HEK293 (cell line): ENCODE measurements at regions not wholly inside any gene's neighbourhood (a gene's known extent, or its start where the extent isn't known, plus 50 kb on each side); places are given as distances from the start of the nearest gene placed in this dataset.

ENCODE experiments used
- CTCF ChIA-PET: fragments of 350-600 bp; formaldehyde crosslinking; extraction: SDS; loops from one replicate; lab custom pipeline; 2021; ENCODE audit warnings: antibody characterized with exemption; lab: Yijun Ruan, JAX
- POLR2A ChIA-PET: fragments of 300-600 bp; formaldehyde crosslinking; extraction: SDS; loops from one replicate; lab custom pipeline; 2020; ENCODE audit warnings: antibody characterized with exemption, inconsistent platforms; lab: Yijun Ruan, JAX
- H3K27ac ChIP-seq: fragments of 200-500 bp; sonication (Bioruptor generic); 2 replicates; pipeline ENCODE4 v1.5.1; 2014; ENCODE audit warnings: low read depth, low read length, control low read depth, inconsistent platforms; ENCODE audit errors: extremely low read depth
- H3K36me3 ChIP-seq, 2 experiments: fragments of 200-500 bp in 1 of 2; sonication (Bioruptor generic) in 1 of 2; 1 replicate in 1 of 2; 2 replicates in 1 of 2; pipeline ENCODE4 v1.5.1; 2014 to 2017; ENCODE audit warnings: inconsistent platforms in 2 of 2, low read length in 2 of 2; ENCODE audit not compliant: control insufficient read depth in 2 of 2, insufficient read depth in 1 of 2
- H3K4me1 ChIP-seq: fragments of 200-500 bp; sonication (Bioruptor generic); 2 replicates; pipeline ENCODE4 v1.5.1; 2014; ENCODE audit warnings: mild to moderate bottlenecking, low read length, inconsistent platforms; ENCODE audit not compliant: control insufficient read depth, insufficient read depth
- H3K4me3 ChIP-seq: 2 replicates; pipeline ENCODE4 v1.5.1; 2011; ENCODE audit warnings: low read depth, mild to moderate bottlenecking, control low read depth, low read length, moderate library complexity
- H3K9me3 ChIP-seq: fragments of 200-500 bp; sonication (Bioruptor generic); 2 replicates; pipeline ENCODE4 v1.5.1; 2014; ENCODE audit warnings: low read depth, low read length, inconsistent platforms; ENCODE audit not compliant: control insufficient read depth, insufficient read depth
- AEBP2 ChIP-seq: fragments of 450-650 bp; formaldehyde crosslinking; IDR thresholded peaks from 2 replicates; pipeline ENCODE4 v1.5.1; 2016; ENCODE audit warnings: missing biosample characterization, missing genetic modification characterization, borderline replicate concordance
- GLIS2 ChIP-seq: fragments of 450-650 bp; formaldehyde crosslinking; IDR thresholded peaks from 2 replicates; pipeline ENCODE4 v1.5.1; 2016; ENCODE audit warnings: missing biosample characterization, missing genetic modification characterization
- KLF1 ChIP-seq: fragments of 450-650 bp; formaldehyde crosslinking; IDR thresholded peaks from 2 replicates; pipeline ENCODE4 v1.5.1; 2016; ENCODE audit warnings: missing biosample characterization, missing genetic modification characterization
- OVOL3 ChIP-seq: fragments of 450-650 bp; formaldehyde crosslinking; IDR thresholded peaks from 2 replicates; pipeline ENCODE4 v1.5.1; 2016; ENCODE audit warnings: missing biosample characterization, missing genetic modification characterization
- PRDM10 ChIP-seq: fragments of 450-650 bp; formaldehyde crosslinking; IDR thresholded peaks from 2 replicates; pipeline ENCODE4 v1.5.1; 2016; ENCODE audit warnings: missing biosample characterization, missing genetic modification characterization
- SCRT2 ChIP-seq: fragments of 450-650 bp; formaldehyde crosslinking; IDR thresholded peaks from 2 replicates; pipeline ENCODE4 v1.5.1; 2016; ENCODE audit warnings: missing biosample characterization, missing genetic modification characterization
- TSHZ1 ChIP-seq: fragments of 450-650 bp; formaldehyde crosslinking; IDR thresholded peaks from 2 replicates; pipeline ENCODE4 v1.5.1; 2016; ENCODE audit warnings: missing biosample characterization, missing genetic modification characterization, borderline replicate concordance
- YY1 ChIP-seq: fragments of 450-650 bp; formaldehyde crosslinking; IDR thresholded peaks from 2 replicates; pipeline ENCODE4 v1.5.1; 2018; ENCODE audit warnings: missing biosample characterization, missing genetic modification characterization
- ZEB2 ChIP-seq: fragments of 450-650 bp; formaldehyde crosslinking; IDR thresholded peaks from 2 replicates; pipeline ENCODE4 v1.5.1; 2016; ENCODE audit warnings: missing biosample characterization, missing genetic modification characterization
- ZFP69B ChIP-seq: fragments of 450-650 bp; formaldehyde crosslinking; IDR thresholded peaks from 2 replicates; pipeline ENCODE4 v1.5.1; 2016; ENCODE audit warnings: missing biosample characterization, missing genetic modification characterization
- ZNF112 ChIP-seq: fragments of 450-650 bp; formaldehyde crosslinking; IDR thresholded peaks from 2 replicates; pipeline ENCODE4 v1.5.0; 2017; ENCODE audit warnings: missing biosample characterization, missing genetic modification characterization
- ZNF174 ChIP-seq: fragments of 450-650 bp; formaldehyde crosslinking; IDR thresholded peaks from 2 replicates; pipeline ENCODE4 v1.5.0; 2017; ENCODE audit warnings: missing biosample characterization, mild to moderate bottlenecking, missing genetic modification characterization
- ZNF19 ChIP-seq: fragments of 450-650 bp; formaldehyde crosslinking; IDR thresholded peaks from 2 replicates; pipeline ENCODE4; 2016; ENCODE audit warnings: missing biosample characterization, missing genetic modification characterization, low read depth
- ZNF26 ChIP-seq: fragments of 450-650 bp; formaldehyde crosslinking; IDR thresholded peaks from 2 replicates; pipeline ENCODE4 v1.5.1; 2016; ENCODE audit warnings: missing biosample characterization, missing genetic modification characterization
- ZNF324 ChIP-seq: fragments of 450-650 bp; formaldehyde crosslinking; IDR thresholded peaks from 2 replicates; pipeline ENCODE4 v1.5.1; 2016; ENCODE audit warnings: missing biosample characterization, missing genetic modification characterization
- ZNF37A ChIP-seq: fragments of 450-650 bp; IDR thresholded peaks from 2 replicates; pipeline ENCODE4 v1.5.1; 2018; ENCODE audit warnings: missing biosample characterization, missing genetic modification characterization
- ZNF404 ChIP-seq: fragments of 450-650 bp; formaldehyde crosslinking; IDR thresholded peaks from 2 replicates; pipeline ENCODE4 v1.5.1; 2017; ENCODE audit warnings: missing biosample characterization, missing genetic modification characterization
- ZNF426 ChIP-seq: fragments of 450-650 bp; formaldehyde crosslinking; IDR thresholded peaks from 2 replicates; pipeline ENCODE4 v1.5.1; 2017; ENCODE audit warnings: missing biosample characterization, missing genetic modification characterization, mild to moderate bottlenecking, inconsistent platforms, moderate library complexity
- ZNF571 ChIP-seq: fragments of 450-650 bp; formaldehyde crosslinking; IDR thresholded peaks from 2 replicates; pipeline ENCODE4 v1.5.0; 2017; ENCODE audit warnings: missing biosample characterization, missing genetic modification characterization
- ZNF76 ChIP-seq: fragments of 450-650 bp; formaldehyde crosslinking; IDR thresholded peaks from 2 replicates; pipeline ENCODE4; 2016; ENCODE audit warnings: low read depth, missing biosample characterization, missing genetic modification characterization, borderline replicate concordance
- ZNF785 ChIP-seq: fragments of 450-650 bp; formaldehyde crosslinking; IDR thresholded peaks from 2 replicates; pipeline ENCODE4 v1.5.1; 2016; ENCODE audit warnings: missing biosample characterization, missing genetic modification characterization
- ZNF791 ChIP-seq: fragments of 450-650 bp; formaldehyde crosslinking; IDR thresholded peaks from 2 replicates; pipeline ENCODE4 v1.5.1; 2016; ENCODE audit warnings: missing biosample characterization, missing genetic modification characterization
- ZSCAN18 ChIP-seq: fragments of 450-650 bp; formaldehyde crosslinking; IDR thresholded peaks from 2 replicates; pipeline ENCODE4 v1.5.1; 2016; ENCODE audit warnings: missing biosample characterization, missing genetic modification characterization

GRCh38 chr3:31223278-31223677, 309.4 kb upstream of the STT3B start (continued):
- TF ChIP-seq ZNF26 (tag by site-specific recombination) (no peak), ZNF404 (tag by site-specific recombination) (no peak), YY1 (no peak)
- TF ChIP-seq, all 188 proteins: peak for 0

- no peak for TF ChIP-seq ZFP69B (tag by site-specific recombination)
- no peak for TF ChIP-seq ZNF112 (tag by site-specific recombination)
- TF ChIP-seq ZNF791 (tag by site-specific recombination): no peak
- TF ChIP-seq ZNF174 (tag by site-specific recombination): no peak
- no peak for TF ChIP-seq TSHZ1 (tag by site-specific recombination)
- TF ChIP-seq ZNF785: no peak
- no peak for TF ChIP-seq SCRT2
- TF ChIP-seq GLIS2 (tag by site-specific recombination): no peak
- no peak for TF ChIP-seq ZNF324 (tag by site-specific recombination)
- no peak for TF ChIP-seq ZNF571
- TF ChIP-seq ZSCAN18 (tag by site-specific recombination): no peak
- no peak for TF ChIP-seq ZNF37A
- TF ChIP-seq ZNF19 (tag by site-specific recombination): no peak
- no peak for TF ChIP-seq OVOL3 (tag by site-specific recombination)
- no peak for TF ChIP-seq ZNF76 (tag by site-specific recombination)
- no peak for TF ChIP-seq ZNF426 (tag by site-specific recombination)
- no peak for TF ChIP-seq ZEB2
- TF ChIP-seq PRDM10: no peak
- no peak for TF ChIP-seq AEBP2 (tag by site-specific recombination)
- no peak for TF ChIP-seq KLF1 (tag by site-specific recombination)
- CTCF ChIA-PET: no interaction called here
- POLR2A ChIA-PET: no interaction called here
- H3K9me3 ChIP-seq: no peaks in the 10 kb centered on the region
- H3K4me1 ChIP-seq: no peaks in the 10 kb centered on the region
- no peaks in the 10 kb centered on the region for H3K36me3 ChIP-seq
- no peak overlapping the region for H3K4me3 ChIP-seq
- no peak overlapping the region for H3K27ac ChIP-seq
These were observed 307.8 kb upstream of the STT3B start for GRCh38 chr3:31224936-31225335.
